Activated T-cell treated with anti-CD3 and anti-CD28 coated beads for 1 hour (primary cell): ENCODE measurements at regions not wholly inside any gene's neighbourhood (a gene's known extent, or its start where the extent isn't known, plus 50 kb on each side); places are given as distances from the start of the nearest gene placed in this dataset.
"Not testable (repeated sequence)": the region's sequence is repeated elsewhere in the genome, so short reads cannot be mapped to it uniquely, and the experiment has no call there.

Source experiments
- DNase-seq: peaks from one replicate; pipeline ENCODE4 v3.0.0-alpha.2; 2020; ENCODE audit warnings: low read depth

- no peak for DNase-seq
These were observed 285.8 kb downstream of the TMX3 start for GRCh38 chr18:68429111-68429510.

GRCh38 chr18:68428661-68429060, 286.2 kb downstream of the TMX3 start:
- DNase-seq: no peak

- DNase-seq: no peak
These were observed 286.9 kb downstream of the TMX3 start for GRCh38 chr18:68427951-68428401.

GRCh38 chr18:68426731-68427315, 288.1 kb downstream of the TMX3 start:
- DNase-seq: no peak

- DNase-seq: no peak
These were observed 296.0 kb downstream of the TMX3 start for GRCh38 chr18:68418881-68419280.

- no peak for DNase-seq
These were observed 296.6 kb downstream of the TMX3 start for GRCh38 chr18:68418226-68418868.

GRCh38 chr18:68417826-68418225, 297.1 kb downstream of the TMX3 start:
- DNase-seq: no peak

- no peak for DNase-seq
These were observed 297.6 kb downstream of the TMX3 start for GRCh38 chr18:68417166-68417799.

GRCh38 chr18:68414407-68414806, 300.5 kb downstream of the TMX3 start:
- no peak for DNase-seq

GRCh38 chr18:68409576-68409975, 305.3 kb downstream of the TMX3 start:
- no peak for DNase-seq

- no peak for DNase-seq
These were observed 308.1 kb downstream of the TMX3 start for GRCh38 chr18:68406761-68407160.

- no peak for DNase-seq
These were observed 312.1 kb downstream of the TMX3 start for GRCh38 chr18:68402784-68403183.

- no peak for DNase-seq
These were observed 314.0 kb downstream of the TMX3 start for GRCh38 chr18:68400889-68401288.

- DNase-seq: no peak
These were observed 315.2 kb downstream of the TMX3 start for GRCh38 chr18:68399721-68400120.

GRCh38 chr18:68397241-68398035, 317.5 kb downstream of the TMX3 start:
- no peak for DNase-seq

- DNase-seq: no peak
These were observed 320.2 kb downstream of the TMX3 start for GRCh38 chr18:68394705-68395104.

- DNase-seq: no peak
These were observed 323.1 kb downstream of the TMX3 start for GRCh38 chr18:68391801-68392200.

- no peak for DNase-seq
These were observed 327.7 kb downstream of the TMX3 start for GRCh38 chr18:68387246-68387645.

GRCh38 chr18:68383979-68384378, 330.9 kb downstream of the TMX3 start:
- not testable (repeated sequence) for DNase-seq

- DNase-seq: no peak
These were observed 338.0 kb downstream of the TMX3 start for GRCh38 chr18:68376926-68377325.

GRCh38 chr18:68362907-68363306, 352.0 kb downstream of the TMX3 start:
- DNase-seq: no peak

GRCh38 chr18:68355637-68356036, 359.3 kb downstream of the TMX3 start:
- no peak for DNase-seq

- no peak for DNase-seq
These were observed 360.7 kb downstream of the TMX3 start for GRCh38 chr18:68354176-68354575.
